NK-92 (cell line): ENCODE measurements at regions not wholly inside any gene's neighbourhood (a gene's known extent, or its start where the extent isn't known, plus 50 kb on each side); places are given as distances from the start of the nearest gene placed in this dataset.

Source experiments
- DNase-seq: peaks from one replicate; lab custom pipeline; 2025; ENCODE audit not compliant: unreplicated experiment; lab: John Stamatoyannopoulos, UW

- no peak for DNase-seq
These were observed 100.0 kb upstream of the RIPOR2 start for GRCh38 chr6:25035512-25036435.

- no peak for DNase-seq
These were observed 100.7 kb upstream of the RIPOR2 start for GRCh38 chr6:25036461-25036860.

- DNase-seq = no peak
These were observed 102.5 kb upstream of the RIPOR2 start for GRCh38 chr6:25038300-25038699.

- DNase-seq = no peak
These were observed 103.2 kb upstream of the RIPOR2 start for GRCh38 chr6:25038999-25039398.

- DNase-seq = no peak
These were observed 105.8 kb upstream of the RIPOR2 start for GRCh38 chr6:25041485-25042035.

- DNase-seq = no peak
These were observed 106.3 kb upstream of the RIPOR2 start for GRCh38 chr6:25042036-25042521.

GRCh38 chr6:25042536-25042935, 106.8 kb upstream of the RIPOR2 start:
- no peak for DNase-seq

- no peak for DNase-seq
These were observed 107.4 kb upstream of the RIPOR2 start for GRCh38 chr6:25042984-25043725.

- no peak for DNase-seq
These were observed 108.1 kb upstream of the RIPOR2 start for GRCh38 chr6:25043892-25044291.

GRCh38 chr6:25046942-25047341, 111.2 kb upstream of the RIPOR2 start:
- DNase-seq = no peak

- DNase-seq = no peak
These were observed 114.6 kb upstream of the RIPOR2 start for GRCh38 chr6:25050356-25050755.

- DNase-seq = no peak
These were observed 115.3 kb upstream of the RIPOR2 start for GRCh38 chr6:25051083-25051482.

- DNase-seq = no peak
These were observed 116.4 kb upstream of the RIPOR2 start for GRCh38 chr6:25052181-25052580.

GRCh38 chr6:25053875-25054371, 118.2 kb upstream of the RIPOR2 start:
- DNase-seq = no peak

GRCh38 chr6:25054469-25054868, 118.7 kb upstream of the RIPOR2 start:
- DNase-seq = no peak

GRCh38 chr6:25056130-25056529, 120.4 kb upstream of the RIPOR2 start:
- no peak for DNase-seq

- DNase-seq = no peak
These were observed 121.5 kb upstream of the RIPOR2 start for GRCh38 chr6:25057111-25057905.

- DNase-seq = no peak
These were observed 122.7 kb upstream of the RIPOR2 start for GRCh38 chr6:25058441-25058840.

- DNase-seq = no peak
These were observed 123.2 kb upstream of the RIPOR2 start for GRCh38 chr6:25058941-25059340.

GRCh38 chr6:25060522-25060921, 124.8 kb upstream of the RIPOR2 start:
- no peak for DNase-seq
